Activated naive CD4-positive, alpha-beta T cell treated with anti-CD3 and anti-CD28 coated beads, Interleukin-2, amount 50 U/mL, for 16 hours (primary cell): ENCODE measurements at regions not wholly inside any gene's neighbourhood (a gene's known extent, or its start where the extent isn't known, plus 50 kb on each side); places are given as distances from the start of the nearest gene placed in this dataset.

Source experiments
- DNase-seq: peaks from one replicate; pipeline ENCODE4 v3.0.0-alpha.2; 2020

GRCh38 chr15:47616876-47617275, 100.4 kb upstream of the SEMA6D start:
- DNase-seq, result no peak

- DNase-seq, result no peak
Measured at GRCh38 chr15:47618241-47618640, 99.1 kb upstream of the SEMA6D start.

GRCh38 chr15:47620960-47621681, 96.2 kb upstream of the SEMA6D start:
- DNase-seq, result no peak

GRCh38 chr15:47622055-47622454, 95.2 kb upstream of the SEMA6D start:
- DNase-seq, result no peak

- DNase-seq, result no peak
Measured at GRCh38 chr15:47624503-47624902, 92.8 kb upstream of the SEMA6D start.

- no peak for DNase-seq
Measured at GRCh38 chr15:47639042-47639441, 78.3 kb upstream of the SEMA6D start.

- no peak for DNase-seq
Measured at GRCh38 chr15:47640079-47640478, 77.2 kb upstream of the SEMA6D start.

- DNase-seq, result no peak
Measured at GRCh38 chr15:47640901-47641300, 76.4 kb upstream of the SEMA6D start.

GRCh38 chr15:47644722-47645121, 72.6 kb upstream of the SEMA6D start:
- DNase-seq, result no peak

GRCh38 chr15:47650564-47650963, 66.7 kb upstream of the SEMA6D start:
- no peak for DNase-seq

GRCh38 chr15:47652328-47652727, 65.0 kb upstream of the SEMA6D start:
- no peak for DNase-seq

GRCh38 chr15:47652844-47653243, 64.5 kb upstream of the SEMA6D start:
- no peak for DNase-seq

GRCh38 chr15:47661661-47662180, 55.6 kb upstream of the SEMA6D start:
- DNase-seq, result no peak

- no peak for DNase-seq
Measured at GRCh38 chr15:47663101-47663500, 54.2 kb upstream of the SEMA6D start.
